22Rv1 (cell line): ENCODE measurements at regions not wholly inside any gene's neighbourhood (a gene's known extent, or its start where the extent isn't known, plus 50 kb on each side); places are given as distances from the start of the nearest gene placed in this dataset.
"Not testable (repeated sequence)": the region's sequence is repeated elsewhere in the genome, so short reads cannot be mapped to it uniquely, and the experiment has no call there.

Experiments
- H3K27ac ChIP-seq: fragments of 450-650 bp; 2 replicates; pipeline ENCODE4 v1.5.1; 2017
- ZFX ChIP-seq: fragments of 450-650 bp; IDR thresholded peaks from 2 replicates; pipeline ENCODE4 v1.6.1; 2017; ENCODE audit warnings: antibody characterized with exemption, borderline replicate concordance
- TF ChIP-seq, protein P1 (sequence below): fragments of 450-650 bp; IDR thresholded peaks from 2 replicates; pipeline ENCODE4 v1.5.1; 2017; ENCODE audit warnings: mild to moderate bottlenecking

DNA sequence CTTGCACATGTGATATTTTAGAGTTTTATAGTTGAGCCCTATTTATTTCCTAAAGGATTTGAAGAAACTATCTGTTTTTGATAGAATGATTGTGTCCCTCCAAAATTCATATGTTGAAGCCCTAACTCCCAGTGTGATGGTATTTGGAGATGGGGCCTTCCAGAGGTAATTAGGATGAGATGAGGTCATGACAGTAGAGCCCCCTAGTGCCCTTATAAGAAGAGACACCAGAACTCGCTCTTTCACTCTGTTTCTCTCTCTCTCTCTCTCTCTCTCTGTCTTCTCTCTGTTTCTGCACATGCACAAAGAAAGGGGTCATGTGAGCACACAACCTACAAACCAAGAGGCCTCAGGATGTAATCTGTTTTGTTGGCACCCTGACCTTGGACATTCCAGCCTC lies 921.9 kb upstream of the DIAPH2 start:
- TF ChIP-seq, protein P1, sequence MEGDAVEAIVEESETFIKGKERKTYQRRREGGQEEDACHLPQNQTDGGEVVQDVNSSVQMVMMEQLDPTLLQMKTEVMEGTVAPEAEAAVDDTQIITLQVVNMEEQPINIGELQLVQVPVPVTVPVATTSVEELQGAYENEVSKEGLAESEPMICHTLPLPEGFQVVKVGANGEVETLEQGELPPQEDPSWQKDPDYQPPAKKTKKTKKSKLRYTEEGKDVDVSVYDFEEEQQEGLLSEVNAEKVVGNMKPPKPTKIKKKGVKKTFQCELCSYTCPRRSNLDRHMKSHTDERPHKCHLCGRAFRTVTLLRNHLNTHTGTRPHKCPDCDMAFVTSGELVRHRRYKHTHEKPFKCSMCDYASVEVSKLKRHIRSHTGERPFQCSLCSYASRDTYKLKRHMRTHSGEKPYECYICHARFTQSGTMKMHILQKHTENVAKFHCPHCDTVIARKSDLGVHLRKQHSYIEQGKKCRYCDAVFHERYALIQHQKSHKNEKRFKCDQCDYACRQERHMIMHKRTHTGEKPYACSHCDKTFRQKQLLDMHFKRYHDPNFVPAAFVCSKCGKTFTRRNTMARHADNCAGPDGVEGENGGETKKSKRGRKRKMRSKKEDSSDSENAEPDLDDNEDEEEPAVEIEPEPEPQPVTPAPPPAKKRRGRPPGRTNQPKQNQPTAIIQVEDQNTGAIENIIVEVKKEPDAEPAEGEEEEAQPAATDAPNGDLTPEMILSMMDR = peak; percentile 29
- TF ChIP-seq ZFX = no peak
- H3K27ac ChIP-seq = no peak overlapping the region

DNA sequence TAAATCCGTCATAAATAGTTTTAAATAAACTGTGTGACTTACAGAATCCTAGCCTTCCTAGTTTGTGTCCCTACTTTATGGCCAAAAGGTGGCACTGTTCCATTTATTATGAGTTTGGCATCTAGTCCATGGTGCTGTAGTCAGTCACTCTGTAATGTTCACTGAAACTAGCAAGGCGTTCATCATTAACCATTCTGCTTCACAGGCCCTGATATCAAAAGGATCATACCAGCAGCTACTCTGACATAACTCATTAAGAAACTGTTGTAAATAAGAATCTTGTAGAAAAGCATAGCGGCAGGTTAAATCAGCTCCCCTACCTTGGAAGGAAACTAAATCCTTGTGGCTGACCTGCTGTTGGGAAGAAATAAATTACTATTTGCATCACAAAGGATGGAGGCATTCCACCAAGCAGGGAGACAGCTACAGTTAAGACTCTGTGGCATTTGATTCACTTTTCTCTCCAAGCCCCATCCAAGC lies 919.6 kb upstream of the DIAPH2 start:
- TF ChIP-seq, protein P1 = peak; percentile 44
- no peak for TF ChIP-seq ZFX
- no peak overlapping the region for H3K27ac ChIP-seq

DNA sequence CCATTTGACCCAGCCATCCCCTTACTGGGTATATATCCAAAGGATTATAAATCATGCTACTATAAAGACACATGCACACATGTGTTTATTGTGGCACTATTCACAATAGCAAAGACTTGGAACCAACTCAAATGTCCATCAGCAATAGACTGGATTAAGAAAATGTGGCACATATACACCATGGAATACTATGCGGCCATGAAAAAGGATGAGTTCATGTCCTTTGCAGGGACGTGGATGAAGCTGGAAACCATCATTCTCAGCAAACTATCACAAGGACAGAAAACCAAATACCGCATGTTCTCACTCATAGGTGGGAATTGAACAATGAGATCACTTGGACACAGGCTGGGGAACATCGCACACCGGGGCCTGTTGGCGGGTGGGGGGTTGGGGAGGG lies 913.4 kb upstream of the DIAPH2 start:
- not testable (repeated sequence) for H3K27ac ChIP-seq

DNA sequence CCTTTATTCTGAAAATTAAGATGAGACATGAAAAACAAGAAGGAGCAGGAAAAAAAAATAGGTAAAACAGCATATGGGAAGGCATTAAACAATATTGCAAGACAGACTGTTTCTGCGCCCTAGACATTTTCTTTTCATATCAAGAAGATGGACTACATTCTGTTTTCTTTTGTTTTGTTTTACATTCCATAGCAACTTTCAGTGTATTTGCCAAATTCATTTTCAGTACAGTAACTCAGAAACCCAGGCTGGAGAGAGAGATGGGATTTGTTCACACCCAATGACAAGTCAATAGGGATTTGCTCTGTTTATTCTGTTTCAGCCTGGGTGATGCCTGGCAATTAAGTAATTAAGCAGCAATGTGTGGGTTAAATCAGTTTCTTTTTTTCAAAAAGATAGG lies 892.8 kb upstream of the DIAPH2 start:
- TF ChIP-seq ZFX = no peak
- TF ChIP-seq, protein P1 = no peak
- no peak overlapping the region for H3K27ac ChIP-seq

DNA sequence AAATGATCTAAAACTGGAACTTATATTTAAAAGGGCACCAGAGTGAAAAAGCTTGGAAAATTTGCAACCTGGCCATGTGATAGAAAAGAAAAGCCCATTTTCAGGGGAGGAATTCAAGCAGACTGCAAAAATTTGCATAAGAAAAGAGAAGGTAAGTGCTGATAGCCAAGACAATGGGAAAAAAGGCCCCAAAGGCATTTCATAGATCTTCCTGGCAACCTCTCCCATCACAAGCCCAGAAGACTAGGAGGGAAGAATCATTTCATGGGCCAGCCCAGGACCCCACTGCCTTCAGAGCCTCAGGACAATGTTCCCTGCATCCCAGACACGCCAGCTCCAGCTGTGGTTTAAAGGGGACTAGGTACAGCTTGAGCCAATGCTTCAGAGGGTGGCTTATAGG lies 887.3 kb upstream of the DIAPH2 start:
- H3K27ac ChIP-seq = no peak overlapping the region
- TF ChIP-seq, protein P1 = no peak
- TF ChIP-seq ZFX = no peak

DNA sequence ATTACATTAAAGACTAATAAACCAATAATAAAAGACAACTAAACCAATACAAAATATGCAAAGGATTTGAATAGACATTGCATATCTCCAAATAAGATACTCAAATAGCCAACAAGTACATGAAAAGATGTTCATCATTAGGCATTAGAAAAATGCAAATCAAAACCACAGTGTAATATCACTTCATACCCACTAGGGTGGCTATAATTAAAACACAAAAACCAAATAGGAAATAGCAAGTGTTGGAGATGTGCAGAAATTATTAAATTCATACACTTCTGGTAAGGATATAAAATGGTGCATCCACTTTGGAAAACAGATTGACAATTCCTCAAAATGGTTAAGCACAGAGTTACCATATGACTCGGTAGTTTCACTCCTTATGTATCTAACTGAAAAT lies 860.8 kb upstream of the DIAPH2 start:
- no peak overlapping the region for H3K27ac ChIP-seq
- TF ChIP-seq, protein P1 = peak; percentile 17; the same call in 1 of the 2 replicates
- TF ChIP-seq ZFX = no peak

DNA sequence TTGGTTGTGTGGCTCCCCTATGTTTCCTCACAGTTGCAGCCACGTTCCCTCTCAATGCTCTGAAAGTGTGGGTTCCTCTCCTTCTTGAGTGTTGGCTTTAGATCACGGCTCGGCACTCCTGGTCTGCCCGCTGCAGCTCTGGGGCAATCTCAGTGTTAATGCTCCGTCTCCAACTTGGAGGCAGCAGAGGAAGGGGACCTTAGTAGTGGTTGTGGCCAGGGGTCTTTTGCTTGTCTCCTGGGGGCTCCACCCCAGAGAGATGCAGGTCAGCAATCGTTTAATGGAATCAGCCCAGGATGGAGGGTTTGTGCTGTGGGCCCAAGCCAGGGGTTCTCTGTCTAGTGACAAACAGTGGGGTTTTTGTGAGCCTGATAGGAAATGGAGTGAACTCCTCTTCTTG lies 849.4 kb upstream of the DIAPH2 start:
- TF ChIP-seq, protein P1 = no peak
- TF ChIP-seq ZFX = no peak
- no peak overlapping the region for H3K27ac ChIP-seq

DNA sequence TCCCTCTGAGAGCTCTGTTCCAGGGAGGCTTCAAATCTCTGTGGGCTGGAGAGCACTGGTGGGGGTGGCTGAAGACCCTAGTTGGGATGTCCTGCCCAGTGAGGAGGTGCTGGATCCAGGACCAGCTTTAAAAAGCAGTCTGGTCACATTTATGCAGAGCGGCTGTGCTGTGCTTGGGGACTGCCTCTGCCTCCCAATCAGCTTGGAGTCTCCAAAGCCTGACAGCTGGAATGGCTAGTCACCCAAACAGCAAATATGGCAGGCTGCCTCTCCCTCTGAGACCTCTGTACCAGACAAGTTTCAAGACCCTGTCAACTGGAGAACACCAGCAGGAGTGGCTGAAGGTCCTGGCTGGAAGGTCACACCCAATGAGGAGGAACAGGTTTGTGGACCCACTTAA lies 848.1 kb upstream of the DIAPH2 start:
- H3K27ac ChIP-seq = no peak overlapping the region
- no peak for TF ChIP-seq ZFX
- TF ChIP-seq, protein P1 = no peak
